OCI-LY1 (cell line): ENCODE measurements at regions not wholly inside any gene's neighbourhood (a gene's known extent, or its start where the extent isn't known, plus 50 kb on each side); places are given as distances from the start of the nearest gene placed in this dataset.
A peak's percentile ranks its signal among the peaks of the same experiment; 100 is the strongest.

Source experiments
- H2AFZ ChIP-seq: fragments of 200-600 bp; sonication (generic), shearing (Covaris generic); 2 replicates; pipeline ENCODE4 v1.6.0; 2014; ENCODE audit warnings: antibody characterized with exemption, mild to moderate bottlenecking, low read length
- H3F3A ChIP-seq: fragments of 200-600 bp; sonication (generic), shearing (Covaris generic); 2 replicates; pipeline ENCODE4 v1.6.0; 2014; ENCODE audit warnings: mild to moderate bottlenecking, antibody characterized with exemption, low read length, moderate library complexity; ENCODE audit not compliant: insufficient read depth
- H3K27ac ChIP-seq: fragments of 200-600 bp; sonication (generic); 2 replicates; pipeline ENCODE4 v1.5.1; 2014; ENCODE audit warnings: low read length, mixed run types, mild to moderate bottlenecking, low read depth; ENCODE audit not compliant: poor library complexity, severe bottlenecking
- H3K27me3 ChIP-seq: fragments of 200-600 bp; sonication (generic); 2 replicates; pipeline ENCODE4 v1.6.0; 2014; ENCODE audit warnings: antibody characterized with exemption, mild to moderate bottlenecking, low read length, moderate library complexity; ENCODE audit not compliant: insufficient read depth
- H3K36me3 ChIP-seq: fragments of 200-600 bp; sonication (generic); 2 replicates; pipeline ENCODE4 v1.6.1; 2014; ENCODE audit warnings: mild to moderate bottlenecking, antibody characterized with exemption, low read length, moderate library complexity, mixed read lengths; ENCODE audit not compliant: insufficient read depth
- H3K4me1 ChIP-seq: fragments of 200-600 bp; sonication (generic); 2 replicates; pipeline ENCODE4 v1.5.1; 2014; ENCODE audit warnings: mild to moderate bottlenecking, low read length, moderate library complexity; ENCODE audit not compliant: insufficient read depth, severe bottlenecking
- H3K4me2 ChIP-seq: fragments of 200-600 bp; sonication (generic), shearing (Covaris generic); 2 replicates; pipeline ENCODE4 v1.6.1; 2014; ENCODE audit warnings: low read length
- H3K4me3 ChIP-seq: fragments of 200-600 bp; sonication (generic); 2 replicates; pipeline ENCODE4 v1.5.1; 2014; ENCODE audit warnings: low read length, low read depth, mild to moderate bottlenecking, mixed read lengths; ENCODE audit not compliant: poor library complexity, severe bottlenecking
- H3K79me2 ChIP-seq: fragments of 200-600 bp; shearing (Covaris generic); 2 replicates; pipeline ENCODE4 v1.6.1; 2016; ENCODE audit warnings: mixed run types, low read length, mixed read lengths; ENCODE audit not compliant: insufficient read depth
- H3K9ac ChIP-seq: fragments of 200-600 bp; sonication (generic), shearing (Covaris generic); 2 replicates; pipeline ENCODE4 v1.6.1; 2014; ENCODE audit warnings: mild to moderate bottlenecking, low read length, mixed read lengths
- H3K9me2 ChIP-seq: fragments of 200-600 bp; sonication (generic), shearing (Covaris generic); 2 replicates; pipeline ENCODE4 v1.6.1; 2014; ENCODE audit warnings: low read depth, mild to moderate bottlenecking, low read length, mixed read lengths
- H3K9me3 ChIP-seq: fragments of 200-600 bp; shearing (Covaris generic); 2 replicates; pipeline ENCODE4 v1.6.1; 2014; ENCODE audit warnings: low read length, mixed read lengths
- H4K20me1 ChIP-seq: fragments of 200-600 bp; sonication (generic), shearing (Covaris generic); 2 replicates; pipeline ENCODE4 v1.6.0; 2016; ENCODE audit warnings: mild to moderate bottlenecking, low read length; ENCODE audit not compliant: insufficient read depth
- CTCF ChIP-seq: fragments of 200-600 bp; sonication (generic), shearing (Covaris generic); IDR thresholded peaks from 2 replicates; pipeline ENCODE4 v1.5.1; 2017; ENCODE audit warnings: mild to moderate bottlenecking, antibody characterized with exemption, low read length, moderate library complexity, mixed read lengths
- EZH2 ChIP-seq: fragments of 200-600 bp; sonication (generic), shearing (Covaris generic); IDR thresholded peaks from 2 replicates; pipeline ENCODE4 v1.8.0; 2017; ENCODE audit warnings: borderline replicate concordance, mixed run types, mild to moderate bottlenecking, antibody characterized with exemption, low read length, moderate library complexity, mixed read lengths

GRCh38 chr10:6310977-6311376, 108.2 kb downstream of the PFKFB3 start:
- peaks cover 5% of the 10 kb centered on the region; the same call in 1 of the 2 replicates for H3K9me3 ChIP-seq
- H3K79me2 ChIP-seq = no peaks in the 10 kb centered on the region
- no peak overlapping the region for H2AFZ ChIP-seq
- no peak for TF ChIP-seq EZH2
- TF ChIP-seq CTCF = no peak
- H3K9ac ChIP-seq = no peak overlapping the region
- H3K4me2 ChIP-seq = no peak overlapping the region
- no peaks in the 10 kb centered on the region for H3K27me3 ChIP-seq
- H4K20me1 ChIP-seq = no peaks in the 10 kb centered on the region
- H3F3A ChIP-seq = no peaks in the 10 kb centered on the region
- no peak overlapping the region for H3K4me3 ChIP-seq
- H3K36me3 ChIP-seq = no peaks in the 10 kb centered on the region; the same call in 1 of the 2 replicates
- no peaks in the 10 kb centered on the region for H3K9me2 ChIP-seq
- no peak overlapping the region for H3K27ac ChIP-seq
- peaks cover 40% of the 10 kb centered on the region for H3K4me1 ChIP-seq

- H3K9me3 ChIP-seq = 0 out of 2 replicates have a peak, but pooled peaks cover 1% of the 10 kb centered on the region
- no peaks in the 10 kb centered on the region for H3K27me3 ChIP-seq
- no peak overlapping the region for H3K4me3 ChIP-seq
- no peaks in the 10 kb centered on the region; the same call in 1 of the 2 replicates for H3K36me3 ChIP-seq
- no peak for TF ChIP-seq CTCF
- TF ChIP-seq EZH2 = no peak
- H3K9ac ChIP-seq = no peak overlapping the region
- peaks cover 41% of the 10 kb centered on the region for H3K4me1 ChIP-seq
- H3K9me2 ChIP-seq = no peaks in the 10 kb centered on the region
- H2AFZ ChIP-seq = no peak overlapping the region
- H3K79me2 ChIP-seq = no peaks in the 10 kb centered on the region
- no peaks in the 10 kb centered on the region for H4K20me1 ChIP-seq
- H3K4me2 ChIP-seq = no peak overlapping the region
- no peak overlapping the region for H3K27ac ChIP-seq
- H3F3A ChIP-seq = no peaks in the 10 kb centered on the region
Measured at GRCh38 chr10:6311700-6312330, 109.1 kb downstream of the PFKFB3 start.

DNA sequence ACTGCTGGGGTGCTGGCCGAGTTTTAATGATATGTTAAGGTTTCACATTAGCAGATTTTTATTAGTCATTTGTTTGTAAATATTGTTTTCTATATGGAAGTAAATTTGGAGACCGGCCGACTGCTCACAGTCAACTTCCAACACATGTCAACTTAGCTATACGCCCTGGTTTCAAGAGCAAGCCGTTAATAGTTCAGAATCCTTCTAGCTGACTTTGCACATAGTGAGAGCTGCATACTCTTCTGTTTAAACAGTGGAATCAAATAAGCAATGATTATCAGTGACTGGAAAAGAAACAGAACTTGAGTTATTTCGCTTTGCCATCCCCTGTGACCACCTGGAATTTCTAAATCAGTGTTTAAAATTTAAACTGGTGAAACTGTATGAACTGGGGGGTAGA, 109.9 kb downstream of the PFKFB3 start:
- peak overlapping the region; percentile 16; the same call in 1 of the 2 replicates for H3K9ac ChIP-seq
- H3K9me3 ChIP-seq = no peaks in the 10 kb centered on the region
- H2AFZ ChIP-seq = no peak overlapping the region
- no peak overlapping the region for H3K4me3 ChIP-seq
- H3K9me2 ChIP-seq = no peaks in the 10 kb centered on the region
- peaks cover 48% of the 10 kb centered on the region for H3K4me1 ChIP-seq
- H3K27me3 ChIP-seq = no peaks in the 10 kb centered on the region
- H3K79me2 ChIP-seq = no peaks in the 10 kb centered on the region
- no peaks in the 10 kb centered on the region for H3K36me3 ChIP-seq
- no peaks in the 10 kb centered on the region for H3F3A ChIP-seq
- TF ChIP-seq EZH2 = no peak
- TF ChIP-seq CTCF = no peak
- peak overlapping the region; percentile 45; the same call in 1 of the 2 replicates for H3K4me2 ChIP-seq
- H4K20me1 ChIP-seq = no peaks in the 10 kb centered on the region
- H3K27ac ChIP-seq = peak overlapping the region; percentile 13
